H1 (cell line): ENCODE measurements at regions not wholly inside any gene's neighbourhood (a gene's known extent, or its start where the extent isn't known, plus 50 kb on each side); places are given as distances from the start of the nearest gene placed in this dataset.

ENCODE experiments used
- CHD7 ChIP-seq: fragments of 300-600 bp; sonication (generic); IDR thresholded peaks from 2 replicates; pipeline ENCODE4 v1.7.1; 2012; ENCODE audit warnings: low read length, moderate library complexity, mild to moderate bottlenecking, inconsistent platforms; ENCODE audit not compliant: insufficient replicate concordance
- HDAC6 ChIP-seq: IDR thresholded peaks from one replicate; pipeline ENCODE4 v1.7.1; 2012; ENCODE audit warnings: low read depth, mild to moderate bottlenecking, inconsistent platforms, low read length, moderate library complexity
- SUZ12 ChIP-seq: fragments of 200-600 bp; sonication (generic); IDR thresholded peaks from 2 replicates; pipeline ENCODE4 v1.6.1; 2012; ENCODE audit warnings: mild to moderate bottlenecking, inconsistent platforms, low read length, moderate library complexity, mixed read lengths
- USF2 ChIP-seq: IDR thresholded peaks from 2 replicates; pipeline ENCODE4 v1.6.1; 2011; ENCODE audit warnings: low read length, improper control_type of control experiment

DNA sequence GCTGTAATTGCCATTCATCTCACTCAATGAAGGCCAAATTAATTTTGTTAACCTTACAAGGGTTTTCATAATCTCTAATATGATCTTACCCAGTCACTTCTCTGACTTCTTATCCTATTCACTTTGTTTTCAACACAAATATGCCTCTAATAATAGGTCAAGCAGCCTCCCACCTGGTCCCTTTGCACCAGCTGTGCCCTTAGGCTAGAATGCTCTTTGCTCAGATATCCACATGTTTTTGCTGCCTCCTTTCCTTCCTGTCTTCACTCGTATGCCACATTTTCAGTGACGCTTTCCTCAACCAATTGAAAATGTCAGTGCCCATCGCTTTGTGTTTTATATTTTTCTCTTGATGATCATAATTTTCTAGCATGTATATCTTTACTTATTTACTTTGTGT is 106.4 kb upstream of the SYT10 start (continued):
- TF ChIP-seq CHD7 (no peak), HDAC6 (no peak), SUZ12 (no peak), USF2 (no peak)
